ENCODE measurements at regions not wholly inside any gene's neighbourhood (a gene's known extent, or its start where the extent isn't known, plus 50 kb on each side); places are given as distances from the start of the nearest gene placed in this dataset.
"Not testable (repeated sequence)": the region's sequence is repeated elsewhere in the genome, so short reads cannot be mapped to it uniquely, and the experiment has no call there.

DNA sequence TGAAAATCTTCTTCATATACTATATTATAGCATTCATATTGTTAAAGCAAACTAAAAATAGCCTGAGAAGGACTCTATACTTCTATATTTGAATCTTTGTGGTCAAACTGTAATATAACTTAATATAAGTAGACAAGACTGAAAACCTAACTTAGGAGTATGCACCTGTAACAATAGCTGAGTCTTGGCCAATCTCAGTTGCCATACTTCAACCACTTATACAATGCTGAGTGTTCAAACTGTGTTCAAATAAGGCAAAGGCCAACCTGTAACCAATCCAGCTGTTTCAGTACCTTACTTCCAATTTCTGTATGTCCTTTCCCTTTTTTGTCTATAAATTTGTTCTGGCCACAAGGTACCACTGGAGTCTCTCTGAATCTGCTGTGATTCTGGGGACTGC, 1360.8 kb upstream of the CDH9 start:
- no peak for ATAC-seq

DNA sequence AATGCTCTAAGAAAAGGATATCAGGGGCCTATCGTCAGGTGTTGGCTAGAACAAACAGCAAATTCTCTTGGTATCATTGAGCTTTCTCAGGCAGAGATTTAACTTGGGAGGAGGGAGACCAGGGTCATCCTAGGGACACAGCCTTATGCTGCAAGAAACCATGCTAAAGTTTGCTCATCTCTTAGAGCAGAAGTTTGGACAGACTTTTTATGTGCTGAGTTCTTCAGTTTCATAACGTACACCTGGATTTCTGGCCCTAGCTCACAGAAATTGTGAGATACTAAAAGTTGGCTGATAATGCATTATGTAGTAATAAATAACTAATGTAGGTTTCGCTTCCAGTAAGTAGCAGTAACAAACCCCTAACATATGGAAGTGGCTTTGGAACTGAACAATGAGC, 1359.8 kb upstream of the CDH9 start:
- ATAC-seq (no peak), DNase-seq (no peak)
- Mint-ChIP-seq H3K27me3 (ENCODE audit: low read depth) (no peaks in the 10 kb centered on the region), H3K4me1 (ENCODE audit: low read depth) (no peaks in the 10 kb centered on the region), H3K9me3 (peaks cover 22% of the 10 kb centered on the region), H3K36me3 (ENCODE audit: insufficient read depth) (no peaks in the 10 kb centered on the region), H3K4me3 (no peak overlapping the region)

More for the DNA sequence above, 1360.8 kb upstream of the CDH9 start:
- no peaks in the 10 kb centered on the region for H3K4me1 Mint-ChIP-seq (ENCODE audit: low read depth)
- no peak overlapping the region for H3K4me3 Mint-ChIP-seq
- H3K36me3 Mint-ChIP-seq (ENCODE audit: insufficient read depth), result no peaks in the 10 kb centered on the region
- H3K27me3 Mint-ChIP-seq (ENCODE audit: low read depth), result no peaks in the 10 kb centered on the region
- DNase-seq, result no peak
- peaks cover 25% of the 10 kb centered on the region for H3K9me3 Mint-ChIP-seq

DNA sequence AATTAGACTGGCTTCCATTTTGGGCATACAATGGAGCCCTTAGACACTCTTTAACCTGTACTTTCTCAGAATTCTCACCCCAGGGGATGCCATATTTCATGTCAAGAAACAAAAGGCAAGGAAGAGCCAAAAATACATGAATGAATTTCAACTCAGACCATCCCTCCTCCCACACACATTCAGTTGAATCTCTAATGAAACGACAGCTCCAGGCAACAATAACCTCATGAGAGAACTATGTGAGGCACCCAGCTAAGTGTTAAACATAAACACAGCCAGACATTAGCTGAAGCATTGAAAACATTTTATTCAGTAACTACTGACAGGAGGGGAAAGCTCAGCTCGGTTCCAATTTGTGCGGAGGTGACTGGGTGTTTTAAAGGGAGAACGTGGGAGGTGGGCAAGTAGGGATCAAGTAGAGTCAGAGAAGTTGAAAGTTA, 1359.1 kb upstream of the CDH9 start:
- ATAC-seq (no peak), DNase-seq (no peak)
- H3K4me1 Mint-ChIP-seq (ENCODE audit: low read depth), result no peaks in the 10 kb centered on the region
- no peaks in the 10 kb centered on the region for H3K36me3 Mint-ChIP-seq (ENCODE audit: insufficient read depth)
- no peaks in the 10 kb centered on the region for H3K27me3 Mint-ChIP-seq (ENCODE audit: low read depth)
- no peak overlapping the region for H3K4me3 Mint-ChIP-seq
- peaks cover 18% of the 10 kb centered on the region for H3K9me3 Mint-ChIP-seq

DNA sequence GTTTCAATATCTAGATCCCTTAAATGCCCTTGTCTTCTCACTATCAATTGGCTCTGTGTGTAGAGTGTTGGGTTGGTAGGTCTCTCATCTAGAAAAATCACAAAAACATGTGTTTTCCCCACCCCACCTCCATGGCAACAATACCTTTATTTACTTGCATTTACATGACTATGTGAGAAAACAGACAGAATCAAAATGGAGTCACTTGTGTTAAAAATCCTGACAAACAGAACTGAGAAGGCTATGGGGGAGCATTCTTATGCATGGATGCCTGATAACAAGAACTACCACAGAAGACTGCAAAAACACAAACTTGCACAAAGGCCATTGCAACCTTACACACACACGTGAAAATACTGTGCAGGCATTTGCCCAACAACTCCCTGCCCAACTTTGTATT, 1352.9 kb upstream of the CDH9 start:
- no peaks in the 10 kb centered on the region for H3K27me3 Mint-ChIP-seq (ENCODE audit: low read depth)
- H3K36me3 Mint-ChIP-seq (ENCODE audit: insufficient read depth), result no peaks in the 10 kb centered on the region

DNA sequence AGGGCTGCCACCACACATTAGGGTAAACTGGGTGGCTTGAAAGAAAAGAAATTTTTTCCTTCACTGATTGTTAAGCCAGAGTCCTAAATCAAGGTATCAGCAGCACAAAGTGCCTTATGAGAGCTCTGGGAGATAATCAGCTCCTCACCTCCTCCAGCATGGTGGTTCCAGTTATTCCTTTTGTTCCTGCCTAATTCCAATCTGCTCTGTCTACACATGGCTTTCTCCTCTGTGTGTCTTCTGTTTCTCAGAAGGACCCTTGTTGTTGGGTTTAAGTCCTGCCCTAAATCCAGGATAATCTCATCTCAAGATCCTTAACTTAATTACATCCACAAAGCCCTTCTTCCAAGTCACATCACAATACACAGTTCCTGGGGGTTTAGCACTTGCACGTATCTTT, 1352.0 kb upstream of the CDH9 start:
- Mint-ChIP-seq H3K4me3 (no peak overlapping the region), H3K36me3 (ENCODE audit: insufficient read depth) (no peaks in the 10 kb centered on the region), H3K4me1 (ENCODE audit: low read depth) (no peaks in the 10 kb centered on the region), H3K9me3 (peaks cover 4% of the 10 kb centered on the region), H3K27me3 (ENCODE audit: low read depth) (no peaks in the 10 kb centered on the region)
- ATAC-seq (no peak), DNase-seq (no peak)

More for the DNA sequence above, 1352.9 kb upstream of the CDH9 start:
- Mint-ChIP-seq H3K9me3 (peaks cover 4% of the 10 kb centered on the region), H3K4me1 (ENCODE audit: low read depth) (no peaks in the 10 kb centered on the region), H3K4me3 (no peak overlapping the region)
- no peak for DNase-seq
- ATAC-seq, result no peak

DNA sequence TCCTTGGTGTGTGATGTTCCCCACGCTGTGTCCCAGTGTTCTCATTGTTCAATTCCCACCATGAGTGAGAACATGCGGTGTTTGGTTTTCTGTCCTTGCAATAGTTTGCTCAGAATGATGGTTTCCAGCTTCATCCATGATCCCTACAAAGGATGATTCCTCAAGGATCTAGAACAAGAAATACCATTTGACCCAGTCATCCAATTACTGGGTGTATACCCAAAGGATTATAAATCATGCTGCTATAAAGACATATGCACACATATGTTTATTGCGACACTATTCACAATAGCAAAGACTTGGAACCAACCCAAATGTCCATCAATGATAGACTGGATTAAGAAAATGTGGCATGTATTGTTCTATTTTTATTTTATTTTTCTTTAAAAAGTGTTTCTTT, 1351.3 kb upstream of the CDH9 start:
- not testable (repeated sequence) for H3K9me3 Mint-ChIP-seq; H3K27me3 Mint-ChIP-seq (ENCODE audit: low read depth); ATAC-seq; H3K4me1 Mint-ChIP-seq (ENCODE audit: low read depth); DNase-seq; H3K4me3 Mint-ChIP-seq; H3K36me3 Mint-ChIP-seq (ENCODE audit: insufficient read depth)

DNA sequence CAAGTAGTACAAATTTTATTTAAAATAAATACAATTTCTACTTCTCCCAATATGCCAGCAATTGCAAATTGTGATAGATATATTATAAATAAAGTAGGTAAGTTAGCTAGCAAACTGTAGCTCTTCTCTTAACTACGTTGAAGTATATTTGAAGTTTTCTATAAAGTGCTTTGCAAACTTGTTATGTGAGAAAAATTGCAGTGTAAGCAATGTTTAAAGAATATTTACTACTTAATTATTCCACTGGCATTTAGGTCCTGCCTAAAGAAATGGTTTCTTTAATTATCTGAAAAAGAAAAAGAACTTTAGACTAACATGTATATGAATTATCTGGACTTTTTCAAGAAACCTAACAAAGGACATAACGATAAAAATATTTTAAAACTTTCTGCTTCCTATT, 1350.0 kb upstream of the CDH9 start:
- Mint-ChIP-seq H3K4me1 (ENCODE audit: low read depth) (no peaks in the 10 kb centered on the region), H3K27me3 (ENCODE audit: low read depth) (no peaks in the 10 kb centered on the region), H3K9me3 (peaks cover 4% of the 10 kb centered on the region), H3K4me3 (no peak overlapping the region), H3K36me3 (ENCODE audit: insufficient read depth) (no peaks in the 10 kb centered on the region)
- no peak for DNase-seq
- ATAC-seq, result no peak

DNA sequence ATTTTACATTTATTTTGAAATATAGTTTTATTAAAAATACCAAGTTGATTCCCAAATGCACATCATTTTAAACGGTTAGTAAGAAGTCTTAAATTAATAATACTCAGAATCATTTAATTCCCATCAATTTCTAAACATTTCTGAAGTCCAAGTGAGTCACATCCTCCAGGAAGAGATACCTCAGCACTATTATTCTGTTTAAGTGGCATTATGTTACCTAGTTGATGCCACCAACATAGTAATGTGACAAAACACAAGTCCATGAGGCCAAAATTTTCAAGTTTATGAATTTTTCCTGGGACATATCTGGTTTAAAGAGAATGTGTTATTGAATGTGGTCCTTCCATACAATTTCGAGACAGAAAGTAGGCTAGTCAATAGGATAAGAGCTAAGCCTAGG, 1348.3 kb upstream of the CDH9 start:
- no peaks in the 10 kb centered on the region for H3K27me3 Mint-ChIP-seq (ENCODE audit: low read depth)
- no peak overlapping the region for H3K4me3 Mint-ChIP-seq
- H3K9me3 Mint-ChIP-seq, result peaks cover 5% of the 10 kb centered on the region
- no peaks in the 10 kb centered on the region for H3K36me3 Mint-ChIP-seq (ENCODE audit: insufficient read depth)
- DNase-seq (no peak), ATAC-seq (no peak)
- no peaks in the 10 kb centered on the region for H3K4me1 Mint-ChIP-seq (ENCODE audit: low read depth)

DNA sequence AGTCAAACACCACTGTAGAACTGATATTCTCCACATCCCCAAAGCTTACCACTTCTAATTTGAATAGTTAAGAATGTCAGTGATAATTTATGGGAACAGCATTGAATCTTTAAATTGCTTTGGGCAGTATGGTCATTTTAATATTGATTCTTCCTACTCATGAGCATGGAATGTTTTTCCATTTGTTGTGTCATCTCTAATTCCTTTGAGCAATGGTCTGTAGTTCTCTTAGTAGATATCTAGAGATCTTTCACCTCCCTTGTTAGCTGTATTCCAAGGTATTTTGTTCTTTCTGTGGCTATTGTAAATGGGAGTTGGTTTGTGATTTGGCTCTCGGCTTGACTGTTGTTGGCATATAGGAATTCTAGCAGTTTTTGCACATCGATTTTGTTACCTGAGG, 1341.8 kb upstream of the CDH9 start:
- H3K9me3 Mint-ChIP-seq, result peaks cover 14% of the 10 kb centered on the region
- no peaks in the 10 kb centered on the region for H3K27me3 Mint-ChIP-seq (ENCODE audit: low read depth)
- no peaks in the 10 kb centered on the region for H3K4me1 Mint-ChIP-seq (ENCODE audit: low read depth)
- no peaks in the 10 kb centered on the region for H3K36me3 Mint-ChIP-seq (ENCODE audit: insufficient read depth)
- DNase-seq (no peak), ATAC-seq (no peak)
- H3K4me3 Mint-ChIP-seq, result no peak overlapping the region

DNA sequence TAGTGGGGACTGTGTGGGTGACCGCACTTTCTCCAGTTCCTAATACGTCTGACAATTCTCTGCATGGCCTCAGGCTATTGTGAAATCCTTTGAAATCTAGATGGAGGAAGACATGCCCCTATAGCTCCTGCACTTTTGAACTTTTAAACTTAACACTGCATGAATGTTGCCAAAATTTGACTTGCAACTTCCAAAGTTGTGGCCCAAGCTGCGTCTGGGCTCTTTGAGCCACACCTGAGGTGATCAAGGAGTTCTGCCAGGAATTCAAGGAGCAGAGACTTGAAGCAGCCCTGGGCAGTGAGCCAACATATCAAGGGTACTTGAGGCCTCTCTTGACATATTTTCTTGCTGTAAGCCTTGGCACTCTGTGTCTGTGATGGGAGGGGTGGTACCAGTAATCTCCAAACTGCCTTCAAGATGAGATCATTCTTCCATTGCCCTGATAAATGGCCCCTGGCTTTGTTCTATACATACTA, 1336.1 kb upstream of the CDH9 start:
- Mint-ChIP-seq H3K4me1 (ENCODE audit: low read depth) (no peaks in the 10 kb centered on the region), H3K9me3 (peaks cover 22% of the 10 kb centered on the region), H3K4me3 (no peak overlapping the region), H3K27me3 (ENCODE audit: low read depth) (no peaks in the 10 kb centered on the region), H3K36me3 (ENCODE audit: insufficient read depth) (no peaks in the 10 kb centered on the region)
- DNase-seq, result no peak
- no peak for ATAC-seq

DNA sequence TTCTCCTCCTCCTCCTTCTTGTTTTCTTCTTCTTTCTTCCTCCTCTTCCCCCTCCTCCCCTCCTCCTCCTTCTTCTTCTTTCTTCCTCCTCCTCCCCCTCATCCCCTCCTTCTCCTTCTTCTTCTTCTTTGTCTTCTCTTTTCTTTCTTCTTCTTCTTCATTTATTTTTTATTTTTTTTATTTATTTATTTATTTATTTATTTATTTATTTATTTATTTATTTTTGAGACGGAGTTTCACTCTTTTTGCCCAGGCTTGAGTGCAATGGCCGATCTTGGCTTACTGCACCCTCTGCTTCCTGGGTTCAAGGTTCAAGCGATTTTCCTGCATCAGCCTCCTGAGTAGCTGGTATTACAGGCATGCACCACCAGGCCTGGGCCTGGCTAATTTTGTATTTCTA, 1332.5 kb upstream of the CDH9 start:
- H3K27me3 Mint-ChIP-seq (ENCODE audit: low read depth), result no peaks in the 10 kb centered on the region

DNA sequence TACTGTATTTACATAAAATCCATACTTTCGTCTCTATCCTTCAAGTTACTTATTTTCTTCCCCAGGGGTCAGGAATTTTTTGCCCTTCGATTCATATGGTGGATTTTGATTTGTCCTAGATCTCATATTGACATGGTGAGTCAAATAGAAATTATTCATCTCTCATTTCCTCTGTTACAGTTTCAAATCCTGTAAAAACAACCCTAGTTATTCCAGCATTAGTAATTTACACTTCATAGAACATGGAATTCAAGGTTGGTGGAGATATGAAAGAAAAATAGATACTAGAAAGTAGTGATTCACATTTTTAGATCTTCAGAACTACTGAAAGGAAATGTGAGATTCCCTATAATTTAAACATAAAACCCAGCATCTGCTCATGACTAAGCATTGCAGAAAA, 1331.0 kb upstream of the CDH9 start:
- Mint-ChIP-seq H3K4me3 (no peak overlapping the region), H3K9me3 (peaks cover 29% of the 10 kb centered on the region), H3K36me3 (ENCODE audit: insufficient read depth) (no peaks in the 10 kb centered on the region), H3K4me1 (ENCODE audit: low read depth) (no peaks in the 10 kb centered on the region), H3K27me3 (ENCODE audit: low read depth) (no peaks in the 10 kb centered on the region)
- DNase-seq, result no peak
- ATAC-seq, result no peak

More for the DNA sequence above, 1332.5 kb upstream of the CDH9 start:
- H3K4me1 Mint-ChIP-seq (ENCODE audit: low read depth), result no peaks in the 10 kb centered on the region
- H3K36me3 Mint-ChIP-seq (ENCODE audit: insufficient read depth), result no peaks in the 10 kb centered on the region
- no peak overlapping the region for H3K4me3 Mint-ChIP-seq
- peaks cover 37% of the 10 kb centered on the region for H3K9me3 Mint-ChIP-seq
- ATAC-seq, result no peak
- DNase-seq, result no peak

DNA sequence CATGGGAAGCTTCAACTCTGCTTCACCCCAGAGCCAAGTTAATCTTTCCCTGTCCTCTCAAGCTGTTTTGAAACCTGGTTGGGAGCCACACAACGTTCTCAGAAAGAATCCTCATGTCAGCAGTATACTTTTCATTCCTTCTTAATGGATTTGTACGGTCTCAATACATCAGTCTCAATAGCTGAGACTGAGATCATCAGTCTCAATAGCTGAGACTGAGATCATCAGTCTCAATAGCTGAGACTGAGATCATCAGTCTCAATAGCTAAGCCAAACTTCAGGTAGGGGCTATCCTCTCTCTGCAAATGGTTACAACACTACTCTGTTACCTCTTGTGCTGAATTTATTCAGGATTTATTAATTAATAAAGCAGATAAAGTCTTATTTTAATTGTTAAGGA, 1317.4 kb upstream of the CDH9 start:
- no peak overlapping the region for H3K4me3 Mint-ChIP-seq
- DNase-seq (no peak), ATAC-seq (no peak)
- H3K36me3 Mint-ChIP-seq (ENCODE audit: insufficient read depth), result no peaks in the 10 kb centered on the region
- H3K9me3 Mint-ChIP-seq, result peaks cover 10% of the 10 kb centered on the region
- no peaks in the 10 kb centered on the region for H3K27me3 Mint-ChIP-seq (ENCODE audit: low read depth)
- no peaks in the 10 kb centered on the region for H3K4me1 Mint-ChIP-seq (ENCODE audit: low read depth)

DNA sequence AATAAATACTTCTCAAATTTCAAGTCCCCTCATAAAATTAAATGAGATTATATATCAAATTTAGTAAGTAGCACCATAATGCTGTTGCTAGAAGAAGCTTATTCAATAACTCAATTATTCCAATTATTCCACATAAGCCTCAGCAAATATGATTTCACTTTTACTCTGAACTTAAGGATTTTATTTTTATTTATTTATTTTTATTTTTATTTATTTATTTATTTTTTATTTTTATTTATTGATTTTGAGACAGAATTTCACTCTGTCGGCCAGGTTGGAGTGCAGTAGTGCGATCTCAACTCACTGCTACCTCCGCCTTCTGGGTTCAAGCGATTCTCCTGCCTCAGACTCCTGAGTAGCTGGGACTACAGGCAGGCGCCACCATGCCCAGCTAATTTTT, 1308.3 kb upstream of the CDH9 start:
- H3K9me3 Mint-ChIP-seq, result peaks cover 19% of the 10 kb centered on the region
- H3K27me3 Mint-ChIP-seq (ENCODE audit: low read depth), result no peaks in the 10 kb centered on the region
- no peaks in the 10 kb centered on the region for H3K36me3 Mint-ChIP-seq (ENCODE audit: insufficient read depth)
- H3K4me1 Mint-ChIP-seq (ENCODE audit: low read depth), result no peaks in the 10 kb centered on the region
- no peak for DNase-seq
- H3K4me3 Mint-ChIP-seq, result no peak overlapping the region
- no peak for ATAC-seq

DNA sequence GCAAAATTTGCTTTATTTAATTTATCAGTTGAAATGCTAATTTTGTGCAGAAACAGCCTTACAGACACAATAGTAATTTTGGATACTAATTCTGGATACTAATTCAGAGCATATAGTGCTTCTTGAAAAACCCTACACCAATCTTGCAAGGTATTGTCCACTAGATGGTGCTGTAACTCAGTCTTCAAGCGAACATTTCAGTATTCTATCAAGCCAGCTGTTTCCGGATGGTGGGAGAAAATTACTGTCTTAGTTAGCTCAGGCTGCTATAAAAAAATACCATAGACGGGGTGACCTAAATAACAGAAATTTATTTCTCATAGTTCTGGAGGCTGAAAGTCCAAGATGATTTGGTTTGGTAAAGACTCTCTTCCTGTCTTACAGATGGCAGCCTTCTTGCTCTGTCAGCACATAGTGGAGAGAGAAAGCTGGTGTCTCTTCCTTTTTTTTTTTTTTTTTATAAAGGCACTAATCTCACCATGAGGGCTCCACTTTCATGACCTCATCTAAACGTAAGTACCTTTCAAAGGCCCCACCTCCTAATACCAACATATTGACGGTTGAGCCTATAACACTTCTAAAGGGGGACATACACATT, 1306.5 kb upstream of the CDH9 start:
- no peaks in the 10 kb centered on the region for H3K27me3 Mint-ChIP-seq (ENCODE audit: low read depth)
- ATAC-seq (no peak), DNase-seq (no peak)
- no peaks in the 10 kb centered on the region for H3K4me1 Mint-ChIP-seq (ENCODE audit: low read depth)
- H3K9me3 Mint-ChIP-seq, result peaks cover 15% of the 10 kb centered on the region
- H3K36me3 Mint-ChIP-seq (ENCODE audit: insufficient read depth), result no peaks in the 10 kb centered on the region
- H3K4me3 Mint-ChIP-seq, result no peak overlapping the region

DNA sequence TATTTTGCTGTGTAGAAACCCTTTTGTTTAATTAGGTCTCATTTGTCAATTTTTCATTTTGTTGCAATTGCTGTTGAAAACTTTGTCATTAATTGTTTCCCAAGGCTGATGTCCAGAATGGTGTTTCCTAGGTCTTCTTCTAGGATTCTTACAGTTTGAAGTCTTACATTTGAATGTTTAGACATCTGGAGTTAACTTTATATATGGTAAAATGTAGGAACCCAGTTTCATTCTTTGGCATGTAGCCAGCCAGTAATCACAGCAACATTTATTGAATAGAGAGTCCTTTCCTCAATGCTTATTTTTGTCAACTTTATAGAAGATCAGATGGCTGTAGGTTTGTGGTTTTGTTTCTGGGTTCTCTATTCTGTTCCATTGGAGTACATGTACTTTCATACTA, 1290.8 kb upstream of the CDH9 start:
- no peaks in the 10 kb centered on the region for H3K27me3 Mint-ChIP-seq (ENCODE audit: low read depth)
- ATAC-seq (no peak), DNase-seq (no peak)
- no peaks in the 10 kb centered on the region for H3K4me1 Mint-ChIP-seq (ENCODE audit: low read depth)
- H3K9me3 Mint-ChIP-seq, result peaks cover 14% of the 10 kb centered on the region
- H3K36me3 Mint-ChIP-seq (ENCODE audit: insufficient read depth), result no peaks in the 10 kb centered on the region
- H3K4me3 Mint-ChIP-seq, result no peak overlapping the region

Data from activated T-cell treated with anti-CD3 and anti-CD28 coated beads, Interleukin-2, amount 50 U/mL, for 4 hours (primary cell).